Stimulated activated CD4-positive, alpha-beta T cell treated with anti-CD3 and anti-CD28 coated beads, TNF-alpha, amount 100 ng/mL, for 1 hour (primary cell): ENCODE measurements at regions not wholly inside any gene's neighbourhood (a gene's known extent, or its start where the extent isn't known, plus 50 kb on each side); places are given as distances from the start of the nearest gene placed in this dataset.
"Not testable (repeated sequence)": the region's sequence is repeated elsewhere in the genome, so short reads cannot be mapped to it uniquely, and the experiment has no call there.

Experiments used
- DNase-seq, 3 donors: peaks; one replicate each; pipeline ENCODE4 v3.0.0-alpha.2; 2020; ENCODE audit warnings: low read depth in 3 of 3, low spot score in 1 of 3

GRCh38 chr5:40453689-40454088 lies 226.0 kb upstream of the PTGER4 start:
- DNase-seq, result no peak

DNA sequence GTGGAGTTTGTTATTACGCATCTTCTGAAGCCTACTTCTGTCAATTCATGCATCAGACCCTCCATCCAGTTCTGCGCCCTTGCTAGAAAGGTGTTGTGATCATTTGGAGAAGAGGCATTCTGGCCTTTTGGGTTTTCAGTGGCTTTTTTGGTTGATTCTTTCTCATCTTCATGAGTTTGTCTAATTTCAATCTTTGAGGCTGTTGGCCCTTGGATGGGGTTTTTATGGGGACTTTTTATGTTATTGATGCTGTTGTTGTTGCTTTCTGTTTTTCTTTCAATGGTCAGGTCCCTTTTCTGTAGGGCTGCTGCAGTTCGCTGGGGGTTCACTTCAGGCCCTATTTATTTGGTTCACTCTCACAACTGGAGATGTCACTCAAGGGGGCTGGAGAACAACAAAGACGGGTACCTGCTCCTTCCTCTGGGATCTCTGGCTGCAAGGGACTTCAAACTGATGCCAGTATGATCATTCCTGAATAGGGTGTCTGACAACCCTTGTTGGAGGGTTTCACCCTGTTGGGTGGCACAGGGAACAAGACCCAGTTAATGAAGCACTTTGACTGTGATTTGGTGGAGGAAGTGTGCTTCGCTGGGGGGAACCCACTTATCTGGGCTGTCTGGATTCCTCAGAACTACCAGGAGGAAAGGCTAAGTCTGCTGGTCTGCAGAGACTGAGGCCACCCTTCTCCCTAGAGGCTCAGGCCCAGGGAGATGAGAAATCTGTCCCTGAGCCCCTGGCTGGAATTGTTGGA lies 226.7 kb upstream of the PTGER4 start:
- no peak for DNase-seq

- no peak for DNase-seq
These were observed 232.3 kb upstream of the PTGER4 start for GRCh38 chr5:40447438-40447837.

DNA sequence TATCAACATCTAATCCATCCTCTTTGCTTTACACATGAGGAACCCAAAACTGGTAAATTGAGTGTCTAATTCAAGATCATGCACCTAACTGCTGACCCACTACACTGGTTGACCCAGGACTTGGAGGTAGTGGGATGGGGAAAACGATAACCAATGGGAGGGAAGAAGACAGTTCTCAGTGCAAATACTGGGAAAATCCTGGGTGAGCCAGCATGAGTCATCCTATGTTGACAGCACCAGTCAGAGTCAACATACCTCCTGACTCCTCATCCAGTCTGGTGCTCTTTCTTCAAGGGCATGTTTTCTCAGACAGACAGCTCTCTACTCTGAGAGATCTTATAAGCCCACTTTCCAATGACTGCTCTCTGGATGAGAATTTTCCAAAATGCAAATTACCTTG lies 232.8 kb upstream of the PTGER4 start:
- no peak for DNase-seq

GRCh38 chr5:40442346-40442745 lies 237.4 kb upstream of the PTGER4 start:
- DNase-seq, result no peak

DNA sequence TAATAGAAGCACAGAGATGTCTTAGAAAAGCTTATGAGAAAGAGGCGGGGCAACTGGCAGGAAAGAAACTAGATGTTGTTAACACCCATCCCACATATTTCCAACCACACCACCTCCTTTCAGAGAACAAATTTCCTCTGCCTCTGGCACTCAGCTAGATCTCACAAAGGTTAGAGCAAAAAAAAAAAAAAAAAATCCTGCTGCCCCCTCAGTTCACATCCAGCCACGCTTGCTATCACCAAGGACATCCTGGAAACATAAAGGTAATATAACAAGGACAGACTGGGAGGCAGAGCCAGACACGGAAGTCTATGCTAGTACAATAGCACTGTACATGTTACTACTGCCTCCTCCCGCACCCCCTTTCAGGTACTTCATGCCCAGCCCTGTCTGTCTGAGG lies 238.0 kb upstream of the PTGER4 start:
- peak in 1 of 3 donors; percentile 11 for DNase-seq

DNA sequence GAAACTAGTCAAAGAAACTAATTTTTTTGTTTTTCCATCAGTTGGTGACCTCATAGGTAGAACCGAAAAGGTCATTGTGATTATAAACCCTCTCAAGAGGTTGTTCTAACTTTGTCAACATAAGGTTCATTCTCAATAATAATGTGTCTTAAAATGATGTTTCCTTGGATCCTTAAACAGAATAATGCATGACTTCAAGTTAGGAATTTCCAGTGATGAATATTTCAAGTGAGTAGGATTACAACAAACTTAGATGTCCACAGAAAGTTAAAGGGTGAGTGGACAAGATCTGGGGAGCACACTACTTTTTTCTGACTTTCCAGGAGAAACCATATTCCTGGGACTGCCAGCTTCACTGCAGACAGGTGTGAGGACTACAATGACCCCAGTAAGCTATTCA lies 239.0 kb upstream of the PTGER4 start:
- no peak for DNase-seq

GRCh38 chr5:40439103-40439502 lies 240.6 kb upstream of the PTGER4 start:
- DNase-seq, result not testable (repeated sequence)

DNA sequence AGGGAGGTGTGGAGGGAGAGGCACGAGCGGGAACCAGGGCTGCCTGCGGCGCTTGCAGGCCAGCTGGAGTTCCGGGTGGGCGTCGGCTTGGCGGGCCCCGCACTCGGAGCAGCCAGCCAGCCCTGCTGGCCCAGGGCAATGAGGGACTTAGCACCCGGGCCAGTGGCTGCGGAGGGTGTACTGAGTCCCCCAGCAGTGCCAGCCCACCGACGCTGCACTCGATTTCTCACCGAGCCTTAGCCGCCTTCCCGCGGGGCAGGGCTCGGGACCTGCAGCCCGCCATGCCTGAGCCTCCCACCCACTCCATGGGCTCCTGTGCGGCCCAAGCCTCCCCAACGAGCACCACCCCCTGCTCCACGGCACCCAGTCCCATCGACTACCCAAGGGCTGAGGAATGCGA lies 241.1 kb upstream of the PTGER4 start:
- DNase-seq, result not testable (repeated sequence)

DNA sequence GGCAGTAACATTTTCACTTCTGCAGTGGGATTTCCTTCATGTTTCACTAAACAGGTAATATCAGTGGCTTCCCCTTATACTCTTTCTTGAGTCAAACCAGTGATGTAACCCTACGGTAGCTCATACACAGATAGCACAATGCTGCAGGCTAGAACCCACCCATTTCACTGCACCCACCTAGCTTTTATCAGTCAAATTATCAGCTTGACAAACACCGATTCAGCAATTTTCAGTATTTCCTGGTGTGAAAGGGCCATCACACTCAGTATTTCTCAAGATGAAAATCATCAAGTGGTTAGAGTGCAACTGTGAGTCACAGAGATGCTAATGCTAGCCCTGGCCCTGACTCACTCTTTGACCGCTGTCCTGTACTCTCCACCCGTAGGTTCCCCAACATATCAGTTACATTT lies 242.3 kb upstream of the PTGER4 start:
- DNase-seq, result no peak

DNA sequence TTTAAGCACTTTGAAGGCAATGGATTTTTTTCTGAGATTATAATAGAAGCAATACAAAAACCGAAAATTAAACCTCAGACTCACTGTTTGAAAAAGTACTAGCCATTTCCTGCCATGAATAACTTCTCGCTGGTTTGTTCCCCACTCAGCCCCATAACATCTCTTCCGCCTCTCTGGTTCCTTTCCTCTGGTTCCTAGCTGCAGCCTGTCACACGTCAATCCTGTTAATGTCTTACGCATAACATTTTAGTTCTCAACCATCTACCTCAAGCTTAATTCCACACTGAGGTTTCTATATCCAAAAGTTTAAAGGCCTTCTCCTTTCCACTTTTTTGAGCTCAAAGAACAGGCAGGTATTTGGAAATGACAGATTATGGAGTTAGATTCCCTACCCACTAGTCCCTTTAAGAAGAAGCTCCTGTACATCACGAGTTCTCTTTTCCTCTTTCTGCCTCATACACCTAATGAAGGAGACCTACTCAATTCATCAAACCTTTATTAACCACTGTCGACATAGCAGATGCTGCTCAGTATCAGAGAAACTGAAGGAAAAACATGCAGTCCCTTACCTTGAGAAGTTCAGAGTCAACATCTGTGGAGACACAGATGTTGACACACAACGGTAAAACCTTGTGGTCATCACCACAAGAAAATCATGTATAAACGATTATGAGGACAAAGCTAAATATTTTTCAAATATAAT lies 243.0 kb upstream of the PTGER4 start:
- DNase-seq, result no peak

GRCh38 chr5:40435706-40436105 lies 244.0 kb upstream of the PTGER4 start:
- not testable (repeated sequence) for DNase-seq

DNA sequence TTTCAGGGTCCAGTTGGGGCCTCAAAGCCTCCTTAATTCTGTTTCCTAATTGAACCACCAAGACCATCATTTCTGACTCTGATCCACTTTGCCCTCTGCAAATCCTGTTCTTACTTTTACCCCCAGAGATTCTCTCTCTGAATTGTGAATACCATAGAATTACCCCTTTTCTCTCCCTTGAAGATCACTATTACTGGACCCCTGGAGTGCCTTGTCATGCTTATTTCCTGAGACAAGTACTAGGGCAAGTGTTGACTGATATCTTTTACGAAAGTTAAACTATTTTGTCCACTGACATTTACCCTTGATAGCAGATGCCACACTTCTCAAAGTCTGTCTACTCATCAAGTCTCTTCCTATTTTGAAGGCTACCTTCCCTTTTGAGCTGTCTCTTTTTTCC lies 246.9 kb upstream of the PTGER4 start:
- no peak for DNase-seq

DNA sequence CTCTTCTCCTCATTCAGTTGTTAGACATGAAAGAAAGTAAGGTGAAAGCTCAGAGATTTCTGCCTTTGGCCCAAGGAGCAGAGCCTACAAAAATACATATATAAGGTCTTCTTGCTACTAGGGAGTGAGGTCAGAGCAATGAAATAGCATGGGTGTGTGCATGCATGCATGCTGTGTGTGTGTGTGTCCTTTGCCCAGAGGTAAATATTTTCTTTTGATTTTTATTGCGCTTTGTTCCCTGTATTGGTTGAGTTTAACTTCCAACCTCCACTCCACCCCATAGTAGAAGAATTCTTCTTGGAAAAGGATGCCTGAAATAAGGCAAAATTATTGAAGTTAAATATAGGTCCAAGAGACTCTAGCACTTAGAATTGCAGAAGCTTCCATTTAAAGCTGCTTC lies 248.0 kb upstream of the PTGER4 start:
- DNase-seq, result no peak

DNA sequence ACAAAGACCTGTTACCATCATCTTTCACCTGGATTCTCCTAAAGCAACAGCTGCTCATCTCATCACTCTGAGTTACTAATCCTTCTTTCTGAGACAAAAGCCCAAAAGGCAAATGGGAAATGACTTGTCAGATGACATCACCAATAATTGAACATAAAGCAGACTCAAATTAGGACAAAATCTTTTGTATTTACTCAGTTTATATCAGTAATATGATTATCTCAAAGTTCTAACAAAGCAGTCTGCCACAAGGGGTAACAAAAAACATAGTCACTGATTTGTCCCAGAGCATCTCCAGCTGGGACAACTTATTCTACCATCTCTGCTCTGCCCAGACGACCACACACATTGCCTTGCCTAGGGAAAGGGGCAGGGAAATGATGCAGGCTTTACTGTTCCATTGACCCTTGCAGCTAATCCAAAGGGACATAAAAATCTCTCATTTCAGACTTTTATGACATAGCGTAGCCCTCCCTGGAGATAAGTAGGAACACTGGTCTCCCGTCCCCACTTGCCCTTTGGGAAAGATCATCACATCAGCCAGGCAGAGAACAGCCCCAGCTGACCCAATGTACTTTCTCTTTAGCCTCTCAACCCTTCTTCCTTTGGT lies 249.5 kb upstream of the PTGER4 start:
- DNase-seq, result no peak

- DNase-seq, result no peak
These were observed 250.2 kb upstream of the PTGER4 start for GRCh38 chr5:40429258-40430100.

DNA sequence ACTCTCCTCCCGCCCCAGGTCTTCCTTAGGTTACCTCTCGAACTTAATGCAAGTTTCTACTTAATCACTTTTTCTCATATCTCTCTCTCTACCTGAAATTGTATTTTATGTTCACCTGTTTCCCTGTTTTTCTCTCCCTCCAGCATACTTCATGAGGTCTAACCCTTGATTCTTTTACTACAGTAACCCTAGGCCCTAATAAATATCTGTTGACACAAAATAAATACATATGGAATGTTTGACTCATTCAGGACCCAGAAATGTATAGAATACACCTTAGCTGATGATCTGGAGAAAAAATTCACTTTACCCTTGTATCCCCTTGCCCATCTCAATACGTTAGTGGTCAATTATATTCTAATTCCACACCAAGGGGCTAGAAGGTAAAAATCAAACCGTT lies 250.9 kb upstream of the PTGER4 start:
- no peak for DNase-seq

DNA sequence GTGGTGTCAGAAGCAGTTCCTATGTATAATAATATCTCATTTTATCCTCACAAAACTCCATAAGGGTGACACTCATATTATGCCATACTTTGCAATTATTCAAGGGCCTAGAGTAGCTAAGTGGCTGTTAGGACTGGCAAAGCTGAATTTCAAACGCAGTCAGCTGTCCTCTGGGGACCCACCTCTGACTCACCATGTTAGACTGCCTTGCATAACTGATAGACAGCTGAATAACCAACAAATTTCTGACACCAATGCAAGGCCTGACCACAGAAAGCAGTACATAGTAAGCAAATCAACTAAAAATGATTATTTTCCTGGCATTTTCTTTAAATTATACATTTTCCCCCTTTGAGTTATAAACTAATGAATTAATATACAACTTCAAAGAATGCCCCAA lies 251.6 kb upstream of the PTGER4 start:
- DNase-seq, result no peak

- DNase-seq, result not testable (repeated sequence)
These were observed 262.5 kb upstream of the PTGER4 start for GRCh38 chr5:40417046-40417810.

DNA sequence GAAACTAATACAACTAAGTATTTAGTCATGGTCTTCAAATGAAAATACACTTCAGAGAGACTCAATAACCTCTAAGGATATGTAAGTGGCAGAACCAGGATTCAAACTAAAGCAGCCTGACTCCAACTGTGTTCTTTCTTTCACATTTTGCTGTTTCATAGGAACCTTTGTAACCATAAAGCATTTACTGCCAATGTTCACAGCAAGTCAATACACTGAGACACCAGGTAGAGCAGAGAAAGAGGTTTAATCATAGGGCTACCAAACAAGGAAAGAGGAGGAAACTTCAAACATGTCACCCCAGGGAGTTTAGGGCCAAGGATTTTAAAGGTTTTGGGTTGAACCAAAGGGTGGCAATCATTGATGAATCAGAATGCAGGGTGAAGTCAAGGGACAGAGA lies 263.1 kb upstream of the PTGER4 start:
- DNase-seq, result no peak

GRCh38 chr5:40416098-40416497 lies 263.6 kb upstream of the PTGER4 start:
- DNase-seq, result no peak
